Erythroblast (primary cell): ENCODE measurements at regions not wholly inside any gene's neighbourhood (a gene's known extent, or its start where the extent isn't known, plus 50 kb on each side); places are given as distances from the start of the nearest gene placed in this dataset.

Experiments used
- GATA1 ChIP-seq: IDR thresholded peaks from 2 replicates; pipeline ENCODE4 v1.6.1; 2011; ENCODE audit warnings: low read depth, mild to moderate bottlenecking, control low read depth, low read length, moderate library complexity
- POLR2A ChIP-seq: IDR thresholded peaks from 2 replicates; pipeline ENCODE4 v1.6.1; 2011; ENCODE audit warnings: mild to moderate bottlenecking, low read length

DNA sequence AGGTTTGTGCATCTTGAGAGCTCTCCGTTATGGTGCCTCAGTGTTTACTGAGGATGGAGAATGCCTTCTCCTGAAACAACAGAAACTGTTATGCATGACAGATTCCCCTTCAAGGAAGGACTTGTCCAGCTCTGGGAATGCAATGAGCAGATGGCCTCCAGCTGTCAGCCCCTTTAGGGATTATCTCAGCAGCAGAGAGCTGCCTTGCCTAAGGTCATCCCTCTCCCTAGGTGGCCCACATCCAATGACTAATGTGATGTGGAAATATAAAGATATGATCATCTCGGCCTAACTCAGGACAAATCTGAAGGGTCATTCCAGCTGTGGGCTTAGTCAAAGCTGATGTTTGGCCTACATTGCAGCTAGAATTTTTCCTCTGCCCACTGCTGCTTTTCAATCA lies 214.3 kb upstream of the N4BP1 start:
- TF ChIP-seq POLR2A (no peak), GATA1 (no peak)
